GM20000 (cell line): ENCODE measurements at regions not wholly inside any gene's neighbourhood (a gene's known extent, or its start where the extent isn't known, plus 50 kb on each side); places are given as distances from the start of the nearest gene placed in this dataset.

Experiments used
- DNase-seq: peaks from one replicate; pipeline ENCODE4 v3.0.0; 2012; ENCODE audit warnings: low spot score
- CTCF ChIP-seq: IDR thresholded peaks from 2 replicates; pipeline ENCODE4 v1.5.1; 2012; ENCODE audit warnings: mild to moderate bottlenecking, control low read depth; ENCODE audit errors: extremely low read depth, missing control alignments

- DNase-seq: no peak
- no peak for TF ChIP-seq CTCF
Measured at GRCh38 chr7:17532861-17533404, 234.5 kb downstream of the AHR start.

- no peak for DNase-seq
- no peak for TF ChIP-seq CTCF
Measured at GRCh38 chr7:17534348-17534747, 235.9 kb downstream of the AHR start.

- no peak for DNase-seq
- no peak for TF ChIP-seq CTCF
Measured at GRCh38 chr7:17535776-17536175, 237.3 kb downstream of the AHR start.

GRCh38 chr7:17544401-17544800, 245.9 kb downstream of the AHR start:
- no peak for TF ChIP-seq CTCF
- DNase-seq: no peak

GRCh38 chr7:17545348-17545747, 246.9 kb downstream of the AHR start:
- DNase-seq: no peak
- TF ChIP-seq CTCF: no peak

GRCh38 chr7:17546189-17546588, 247.7 kb downstream of the AHR start:
- DNase-seq: no peak
- no peak for TF ChIP-seq CTCF

GRCh38 chr7:17546592-17546991, 248.1 kb downstream of the AHR start:
- no peak for TF ChIP-seq CTCF
- no peak for DNase-seq
